ENCODE measurements at regions not wholly inside any gene's neighbourhood (a gene's known extent, or its start where the extent isn't known, plus 50 kb on each side); places are given as distances from the start of the nearest gene placed in this dataset.

GRCh38 chr1:98538106-98538505 is 123.4 kb upstream of the SNX7 start:
- Mint-ChIP-seq H3K4me1 (no peaks in the 10 kb centered on the region), H3K36me3 (no peaks in the 10 kb centered on the region), H3K9me3 (peaks cover 0 to 12% (median 3%) of the 10 kb centered on the region in 7 donors), H3K27ac (no peak overlapping the region), H3K27me3 (ENCODE audit: low read depth in 3 of 3) (no peaks in the 10 kb centered on the region), H3K4me3 (no peak overlapping the region)
- no peak overlapping the region for H3K4me2 ChIP-seq (replicated peaks; ENCODE audit: extremely low read depth, low read length, poor library complexity, severe bottlenecking)
- WGBS (ENCODE audit: insufficient coverage), result no CpG with 5 or more reads among the region's 3 CpGs
- no peaks in the 10 kb centered on the region for H3K79me2 ChIP-seq (ENCODE audit: insufficient read depth, low read length)
- peaks cover 0 to 8% of the 10 kb centered on the region in 2 donors for H3K9me3 ChIP-seq (replicated peaks in 1 of 2; ENCODE audit: control insufficient read depth in 1 of 2, insufficient read depth in 1 of 2, low read length in 2 of 2)
- no peak overlapping the region for H3K27ac ChIP-seq (ENCODE audit: low read depth in 1 of 2, low read length in 2 of 2)
- intact Hi-C loops (cut with micrococcal nuclease), result no loop called here
- no peak overlapping the region for H3K9ac ChIP-seq (ENCODE audit: insufficient read depth, low read length, poor library complexity, severe bottlenecking)
- no peaks in the 10 kb centered on the region for H3K27me3 ChIP-seq (ENCODE audit: control insufficient read depth in 2 of 2, insufficient read depth in 2 of 2, low read length in 2 of 2)
- TF ChIP-seq, protein P1, sequence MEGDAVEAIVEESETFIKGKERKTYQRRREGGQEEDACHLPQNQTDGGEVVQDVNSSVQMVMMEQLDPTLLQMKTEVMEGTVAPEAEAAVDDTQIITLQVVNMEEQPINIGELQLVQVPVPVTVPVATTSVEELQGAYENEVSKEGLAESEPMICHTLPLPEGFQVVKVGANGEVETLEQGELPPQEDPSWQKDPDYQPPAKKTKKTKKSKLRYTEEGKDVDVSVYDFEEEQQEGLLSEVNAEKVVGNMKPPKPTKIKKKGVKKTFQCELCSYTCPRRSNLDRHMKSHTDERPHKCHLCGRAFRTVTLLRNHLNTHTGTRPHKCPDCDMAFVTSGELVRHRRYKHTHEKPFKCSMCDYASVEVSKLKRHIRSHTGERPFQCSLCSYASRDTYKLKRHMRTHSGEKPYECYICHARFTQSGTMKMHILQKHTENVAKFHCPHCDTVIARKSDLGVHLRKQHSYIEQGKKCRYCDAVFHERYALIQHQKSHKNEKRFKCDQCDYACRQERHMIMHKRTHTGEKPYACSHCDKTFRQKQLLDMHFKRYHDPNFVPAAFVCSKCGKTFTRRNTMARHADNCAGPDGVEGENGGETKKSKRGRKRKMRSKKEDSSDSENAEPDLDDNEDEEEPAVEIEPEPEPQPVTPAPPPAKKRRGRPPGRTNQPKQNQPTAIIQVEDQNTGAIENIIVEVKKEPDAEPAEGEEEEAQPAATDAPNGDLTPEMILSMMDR (IDR thresholded peaks at IDR 0.05), result no peak
- no peaks in the 10 kb centered on the region for H3K4me1 ChIP-seq (ENCODE audit: control insufficient read depth in 1 of 2, insufficient read depth in 2 of 2, low read length in 2 of 2)
- no peak for DNase-seq
- H4K20me1 ChIP-seq (ENCODE audit: insufficient read depth, low read length), result no peaks in the 10 kb centered on the region
- H3K4me3 ChIP-seq (replicated peaks in 1 of 3; ENCODE audit: low read depth in 2 of 3, low read length in 3 of 3), result no peak overlapping the region
- H2AFZ ChIP-seq (ENCODE audit: insufficient read depth, low read depth, low read length, poor library complexity, severe bottlenecking), result no peak overlapping the region
- no peaks in the 10 kb centered on the region for H3K36me3 ChIP-seq (replicated peaks in 1 of 2; ENCODE audit: control insufficient read depth in 1 of 2, insufficient read depth in 2 of 2, low read length in 2 of 2)

DNA sequence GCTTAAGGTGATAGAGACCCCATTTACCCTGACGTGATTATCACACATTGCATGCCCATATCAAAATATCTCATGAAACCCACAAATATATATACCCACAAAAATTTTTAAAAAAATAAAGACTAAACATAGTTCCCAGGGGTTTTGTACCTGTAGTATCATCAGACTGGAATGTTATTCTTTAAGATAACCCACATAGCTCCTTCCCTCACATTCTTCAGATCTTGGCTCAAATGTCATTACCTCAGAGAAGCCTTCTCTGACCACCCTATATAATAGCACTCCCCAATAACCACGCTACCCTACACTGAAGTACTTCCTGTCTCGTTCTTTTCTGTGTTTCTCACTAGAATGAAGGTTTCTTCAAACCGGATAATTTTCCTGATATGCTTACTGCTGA is 138.3 kb upstream of the SNX7 start:
- H2AFZ ChIP-seq (ENCODE audit: insufficient read depth, low read depth, low read length, poor library complexity, severe bottlenecking), result no peak overlapping the region
- no peaks in the 10 kb centered on the region for H3K4me1 Mint-ChIP-seq
- H3K27me3 Mint-ChIP-seq (ENCODE audit: low read depth in 3 of 3), result no peaks in the 10 kb centered on the region
- no peaks in the 10 kb centered on the region for H3K36me3 ChIP-seq (replicated peaks in 1 of 2; ENCODE audit: control insufficient read depth in 1 of 2, insufficient read depth in 2 of 2, low read length in 2 of 2)
- no peak overlapping the region for H3K4me3 ChIP-seq (replicated peaks in 1 of 3; ENCODE audit: low read depth in 2 of 3, low read length in 3 of 3)
- H3K9me3 ChIP-seq (replicated peaks in 1 of 2; ENCODE audit: control insufficient read depth in 1 of 2, insufficient read depth in 1 of 2, low read length in 2 of 2), result peaks cover 4 to 7% of the 10 kb centered on the region in 2 donors
- H3K27ac ChIP-seq (ENCODE audit: low read depth in 1 of 2, low read length in 2 of 2), result no peak overlapping the region
- no peak overlapping the region for H3K27ac Mint-ChIP-seq
- peaks cover 8 to 24% (median 17%) of the 10 kb centered on the region in 7 donors for H3K9me3 Mint-ChIP-seq
- H3K27me3 ChIP-seq (ENCODE audit: control insufficient read depth in 2 of 2, insufficient read depth in 2 of 2, low read length in 2 of 2), result no peaks in the 10 kb centered on the region
- no peaks in the 10 kb centered on the region for H3K4me1 ChIP-seq (ENCODE audit: control insufficient read depth in 1 of 2, insufficient read depth in 2 of 2, low read length in 2 of 2)
- no peak overlapping the region for H3K4me3 Mint-ChIP-seq
- no peaks in the 10 kb centered on the region for H3K36me3 Mint-ChIP-seq
- TF ChIP-seq, protein P1 (IDR thresholded peaks at IDR 0.05), result no peak
- no peaks in the 10 kb centered on the region for H4K20me1 ChIP-seq (ENCODE audit: insufficient read depth, low read length)
- no peak for DNase-seq
- H3K9ac ChIP-seq (ENCODE audit: insufficient read depth, low read length, poor library complexity, severe bottlenecking), result no peak overlapping the region
- H3K79me2 ChIP-seq (ENCODE audit: insufficient read depth, low read length), result no peaks in the 10 kb centered on the region
- no peak overlapping the region for H3K4me2 ChIP-seq (replicated peaks; ENCODE audit: extremely low read depth, low read length, poor library complexity, severe bottlenecking)
- WGBS (ENCODE audit: insufficient coverage), result 80% methylated on average over 1 of the region's 4 CpGs
- intact Hi-C loops (cut with micrococcal nuclease), result no loop called here
